ENCODE measurements at regions not wholly inside any gene's neighbourhood (a gene's known extent, or its start where the extent isn't known, plus 50 kb on each side); places are given as distances from the start of the nearest gene placed in this dataset.

- no peaks in the 10 kb centered on the region for H3K79me2 ChIP-seq
- TF ChIP-seq, protein P1, sequence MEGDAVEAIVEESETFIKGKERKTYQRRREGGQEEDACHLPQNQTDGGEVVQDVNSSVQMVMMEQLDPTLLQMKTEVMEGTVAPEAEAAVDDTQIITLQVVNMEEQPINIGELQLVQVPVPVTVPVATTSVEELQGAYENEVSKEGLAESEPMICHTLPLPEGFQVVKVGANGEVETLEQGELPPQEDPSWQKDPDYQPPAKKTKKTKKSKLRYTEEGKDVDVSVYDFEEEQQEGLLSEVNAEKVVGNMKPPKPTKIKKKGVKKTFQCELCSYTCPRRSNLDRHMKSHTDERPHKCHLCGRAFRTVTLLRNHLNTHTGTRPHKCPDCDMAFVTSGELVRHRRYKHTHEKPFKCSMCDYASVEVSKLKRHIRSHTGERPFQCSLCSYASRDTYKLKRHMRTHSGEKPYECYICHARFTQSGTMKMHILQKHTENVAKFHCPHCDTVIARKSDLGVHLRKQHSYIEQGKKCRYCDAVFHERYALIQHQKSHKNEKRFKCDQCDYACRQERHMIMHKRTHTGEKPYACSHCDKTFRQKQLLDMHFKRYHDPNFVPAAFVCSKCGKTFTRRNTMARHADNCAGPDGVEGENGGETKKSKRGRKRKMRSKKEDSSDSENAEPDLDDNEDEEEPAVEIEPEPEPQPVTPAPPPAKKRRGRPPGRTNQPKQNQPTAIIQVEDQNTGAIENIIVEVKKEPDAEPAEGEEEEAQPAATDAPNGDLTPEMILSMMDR (IDR thresholded peaks at IDR 0.05; ENCODE audit: poor library complexity): no peak
- no peak for TF ChIP-seq EZH2 (IDR thresholded peaks at IDR 0.05; ENCODE audit: borderline replicate concordance)
- no peak for TF ChIP-seq EZH2phosphoT487 (IDR thresholded peaks at IDR 0.05; ENCODE audit: low read depth, severe bottlenecking, unreplicated experiment)
- H3K27ac ChIP-seq: no peak overlapping the region
- no peak overlapping the region for H2AFZ ChIP-seq
- peaks cover 28% of the 10 kb centered on the region for H3K4me1 ChIP-seq (ENCODE audit: insufficient read depth)
- H3K4me3 ChIP-seq: no peak overlapping the region
- 75% methylated on average over 3 of the region's 3 CpGs for WGBS (ENCODE audit: low lambda C conversion rate, missing lambda C conversion rate)
- no peaks in the 10 kb centered on the region for H3K27me3 ChIP-seq
- no peaks in the 10 kb centered on the region for H3K9me3 ChIP-seq (ENCODE audit: low read depth)
- no peak overlapping the region for H3K4me2 ChIP-seq
- no peaks in the 10 kb centered on the region for H3K9me2 ChIP-seq (replicated peaks; ENCODE audit: insufficient read depth)
- DNase-seq (ENCODE audit: low spot score): no peak
- no peaks in the 10 kb centered on the region for H4K20me1 ChIP-seq (ENCODE audit: insufficient read depth, poor library complexity, severe bottlenecking)
- H3K36me3 ChIP-seq (replicated peaks; ENCODE audit: insufficient read depth, low read depth): no peaks in the 10 kb centered on the region
Measured at GRCh38 chr1:43061757-43062156, 103.1 kb upstream of the SLC2A1 start.

- no peaks in the 10 kb centered on the region for H3K79me2 ChIP-seq
- H4K20me1 ChIP-seq (ENCODE audit: insufficient read depth, poor library complexity, severe bottlenecking): no peaks in the 10 kb centered on the region
- H3K27ac ChIP-seq: peak overlapping the region; percentile 89
- peaks cover 35% of the 10 kb centered on the region for H3K4me1 ChIP-seq (ENCODE audit: insufficient read depth)
- H3K4me3 ChIP-seq: no peak overlapping the region
- H2AFZ ChIP-seq: no peak overlapping the region
- no peaks in the 10 kb centered on the region for H3K27me3 ChIP-seq
- TF ChIP-seq EZH2 (IDR thresholded peaks at IDR 0.05; ENCODE audit: borderline replicate concordance) (no peak), EZH2phosphoT487 (IDR thresholded peaks at IDR 0.05; ENCODE audit: low read depth, severe bottlenecking, unreplicated experiment) (no peak)
- TF ChIP-seq, protein P1 (IDR thresholded peaks at IDR 0.05; ENCODE audit: poor library complexity): no peak
- H3K4me2 ChIP-seq: no peak overlapping the region
- no peaks in the 10 kb centered on the region for H3K9me2 ChIP-seq (replicated peaks; ENCODE audit: insufficient read depth)
- H3K9me3 ChIP-seq (ENCODE audit: low read depth): no peaks in the 10 kb centered on the region
- 79% methylated on average over 9 of the region's 9 CpGs for WGBS (ENCODE audit: low lambda C conversion rate, missing lambda C conversion rate)
- H3K36me3 ChIP-seq (replicated peaks; ENCODE audit: insufficient read depth, low read depth): no peaks in the 10 kb centered on the region
- DNase-seq (ENCODE audit: low spot score): no peak
Measured at GRCh38 chr1:43059640-43060574, 101.2 kb upstream of the SLC2A1 start.

GRCh38 chr1:43058545-43059360 lies 100.1 kb upstream of the SLC2A1 start:
- Histone ChIP-seq H3K27me3 (no peaks in the 10 kb centered on the region), H3K4me3 (no peak overlapping the region), H3K9me2 (replicated peaks; ENCODE audit: insufficient read depth) (no peaks in the 10 kb centered on the region), H4K20me1 (ENCODE audit: insufficient read depth, poor library complexity, severe bottlenecking) (no peaks in the 10 kb centered on the region), H3K4me2 (peak overlapping the region; percentile 57), H3K27ac (peak overlapping the region; percentile 89), H3K79me2 (no peaks in the 10 kb centered on the region), H3K9me3 (ENCODE audit: low read depth) (no peaks in the 10 kb centered on the region), H3K36me3 (replicated peaks; ENCODE audit: insufficient read depth, low read depth) (no peaks in the 10 kb centered on the region), H3K4me1 (ENCODE audit: insufficient read depth) (peaks cover 43% of the 10 kb centered on the region), H2AFZ (no peak overlapping the region)
- peak; percentile 83 for DNase-seq (ENCODE audit: low spot score)
- 29% methylated on average over 6 of the region's 12 CpGs for WGBS (ENCODE audit: low lambda C conversion rate, missing lambda C conversion rate)
- TF ChIP-seq EZH2 (IDR thresholded peaks at IDR 0.05; ENCODE audit: borderline replicate concordance) (no peak), EZH2phosphoT487 (IDR thresholded peaks at IDR 0.05; ENCODE audit: low read depth, severe bottlenecking, unreplicated experiment) (no peak)
- TF ChIP-seq, protein P1 (IDR thresholded peaks at IDR 0.05; ENCODE audit: poor library complexity): no peak
